HL-60 (cell line): ENCODE measurements at regions not wholly inside any gene's neighbourhood (a gene's known extent, or its start where the extent isn't known, plus 50 kb on each side); places are given as distances from the start of the nearest gene placed in this dataset.

Experiments used
- CTCF ChIP-seq: IDR thresholded peaks from one replicate; pipeline ENCODE4 v1.5.1; 2011; ENCODE audit warnings: low read length, control low read depth, inconsistent platforms; ENCODE audit not compliant: insufficient read depth
- GABPA ChIP-seq: IDR thresholded peaks from 2 replicates; pipeline ENCODE4 v1.6.1; 2012; ENCODE audit warnings: low read depth
- POLR2AphosphoS5 ChIP-seq: IDR thresholded peaks from 2 replicates; pipeline ENCODE4 v1.6.1; 2012; ENCODE audit warnings: low read depth
- REST ChIP-seq: IDR thresholded peaks from 2 replicates; pipeline ENCODE4 v1.6.1; 2012; ENCODE audit warnings: low read depth; ENCODE audit not compliant: insufficient replicate concordance
- SPI1 ChIP-seq: IDR thresholded peaks from 2 replicates; pipeline ENCODE4 v1.6.1; 2012; ENCODE audit warnings: low read depth, mild to moderate bottlenecking, borderline replicate concordance

- no peak for TF ChIP-seq CTCF
- no peak for TF ChIP-seq GABPA
- no peak for TF ChIP-seq SPI1
- no peak for TF ChIP-seq POLR2AphosphoS5
- no peak for TF ChIP-seq REST
Observed at GRCh38 chr5:167614294-167615021, 677.0 kb upstream of the WWC1 start.
